DND-41 (cell line): ENCODE measurements at regions not wholly inside any gene's neighbourhood (a gene's known extent, or its start where the extent isn't known, plus 50 kb on each side); places are given as distances from the start of the nearest gene placed in this dataset.

Source experiments
- CTCF ChIP-seq: IDR thresholded peaks from 2 replicates; pipeline ENCODE4 v1.5.1; 2012; ENCODE audit warnings: borderline replicate concordance, low read length, moderate library complexity, mild to moderate bottlenecking; ENCODE audit not compliant: poor library complexity, severe bottlenecking; ENCODE audit errors: extremely low read depth
- EZH2 ChIP-seq: IDR thresholded peaks from 3 replicates; pipeline ENCODE4 v1.6.1; 2012; ENCODE audit warnings: borderline replicate concordance, low read depth, mild to moderate bottlenecking, moderate library complexity, low read length, inconsistent platforms; ENCODE audit not compliant: severe bottlenecking

- TF ChIP-seq CTCF (no peak), EZH2 (no peak)
Observed at GRCh38 chr6:140433072-140433471, 1058.6 kb upstream of the CITED2 start.
